ENCODE measurements at regions not wholly inside any gene's neighbourhood (a gene's known extent, or its start where the extent isn't known, plus 50 kb on each side); places are given as distances from the start of the nearest gene placed in this dataset.

DNA sequence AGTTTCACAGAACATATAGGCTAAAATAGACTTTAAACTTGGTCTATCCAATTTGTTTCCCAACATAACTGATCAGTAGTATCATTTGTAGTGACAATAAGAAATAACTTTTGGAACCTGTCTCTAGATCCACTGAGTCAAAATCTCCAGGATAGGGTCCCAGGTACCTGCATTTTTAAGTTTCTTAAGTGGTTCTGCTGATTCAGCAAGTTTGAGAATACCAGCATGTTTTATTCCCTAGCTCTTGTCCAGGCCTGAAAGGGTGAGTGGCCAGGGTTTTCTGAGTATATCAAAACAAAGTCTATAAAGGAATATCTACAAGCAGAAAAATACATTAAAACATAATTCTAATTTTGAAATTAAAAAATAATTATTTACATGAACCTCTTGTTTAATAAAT, 573.1 kb upstream of the POU3F4 start:
- TF ChIP-seq, protein P1, sequence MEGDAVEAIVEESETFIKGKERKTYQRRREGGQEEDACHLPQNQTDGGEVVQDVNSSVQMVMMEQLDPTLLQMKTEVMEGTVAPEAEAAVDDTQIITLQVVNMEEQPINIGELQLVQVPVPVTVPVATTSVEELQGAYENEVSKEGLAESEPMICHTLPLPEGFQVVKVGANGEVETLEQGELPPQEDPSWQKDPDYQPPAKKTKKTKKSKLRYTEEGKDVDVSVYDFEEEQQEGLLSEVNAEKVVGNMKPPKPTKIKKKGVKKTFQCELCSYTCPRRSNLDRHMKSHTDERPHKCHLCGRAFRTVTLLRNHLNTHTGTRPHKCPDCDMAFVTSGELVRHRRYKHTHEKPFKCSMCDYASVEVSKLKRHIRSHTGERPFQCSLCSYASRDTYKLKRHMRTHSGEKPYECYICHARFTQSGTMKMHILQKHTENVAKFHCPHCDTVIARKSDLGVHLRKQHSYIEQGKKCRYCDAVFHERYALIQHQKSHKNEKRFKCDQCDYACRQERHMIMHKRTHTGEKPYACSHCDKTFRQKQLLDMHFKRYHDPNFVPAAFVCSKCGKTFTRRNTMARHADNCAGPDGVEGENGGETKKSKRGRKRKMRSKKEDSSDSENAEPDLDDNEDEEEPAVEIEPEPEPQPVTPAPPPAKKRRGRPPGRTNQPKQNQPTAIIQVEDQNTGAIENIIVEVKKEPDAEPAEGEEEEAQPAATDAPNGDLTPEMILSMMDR (IDR thresholded peaks at IDR 0.05) = no peak
- TF ChIP-seq POLR2A (IDR thresholded peaks at IDR 0.05) = no peak

Data from heart left ventricle (tissue), 13 donors.